ENCODE measurements at regions not wholly inside any gene's neighbourhood (a gene's known extent, or its start where the extent isn't known, plus 50 kb on each side); places are given as distances from the start of the nearest gene placed in this dataset.

GRCh38 chr15:70215951-70216350 lies 118.2 kb upstream of the TLE3 start:
- Mint-ChIP-seq H3K36me3 (ENCODE audit: low read depth) (no peaks in the 10 kb centered on the region), H3K9me3 (no peaks in the 10 kb centered on the region), H3K4me3 (no peak overlapping the region), H3K4me1 (peaks cover 3% of the 10 kb centered on the region), H3K27me3 (peaks cover 2% of the 10 kb centered on the region), H3K27ac (no peak overlapping the region)
- no peak for ATAC-seq
- no peak for DNase-seq

DNA sequence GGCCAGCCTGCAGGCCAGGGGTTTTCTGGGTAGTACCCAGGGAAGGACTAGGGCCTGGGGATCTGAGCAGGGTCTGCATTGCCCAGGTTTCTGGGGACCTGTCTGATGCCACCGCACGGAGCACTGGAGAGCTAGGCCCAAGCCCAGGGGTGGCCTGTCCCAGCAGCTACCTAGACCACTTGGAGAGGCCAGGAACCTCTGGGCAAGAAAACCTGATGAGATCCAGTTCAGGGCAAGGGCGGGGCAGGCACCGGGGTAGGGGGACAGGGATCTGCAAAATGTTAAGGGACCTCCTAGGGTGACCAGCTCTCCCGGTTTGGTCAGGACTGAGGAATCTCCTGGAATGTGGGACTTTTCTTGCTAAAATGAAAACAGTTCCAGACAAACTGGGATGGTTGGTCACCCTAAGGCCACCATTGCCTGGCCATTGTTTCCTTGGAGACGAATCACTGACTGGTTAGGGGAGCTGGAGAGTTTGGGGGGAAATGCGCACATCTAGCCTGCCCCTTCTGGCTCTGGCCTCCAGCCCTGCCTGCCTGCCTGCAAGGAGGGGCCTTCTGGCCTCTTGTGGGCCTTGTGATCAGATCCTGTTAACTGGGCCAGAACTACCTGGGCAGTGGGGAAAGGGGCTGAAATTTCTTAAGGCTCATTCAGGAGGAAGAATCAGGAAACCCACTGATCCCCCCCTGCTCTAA lies 117.4 kb upstream of the TLE3 start:
- peaks cover 3% of the 10 kb centered on the region for H3K4me1 Mint-ChIP-seq
- H3K4me3 Mint-ChIP-seq, result no peak overlapping the region
- peaks cover 5% of the 10 kb centered on the region for H3K27me3 Mint-ChIP-seq
- DNase-seq, result no peak
- no peak overlapping the region for H3K27ac Mint-ChIP-seq
- H3K9me3 Mint-ChIP-seq, result no peaks in the 10 kb centered on the region
- no peaks in the 10 kb centered on the region for H3K36me3 Mint-ChIP-seq (ENCODE audit: low read depth)
- ATAC-seq, result no peak

- no peak for DNase-seq
- H3K27ac Mint-ChIP-seq, result no peak overlapping the region
- no peak overlapping the region for H3K4me3 Mint-ChIP-seq
Observed at GRCh38 chr15:70214276-70214675, 116.6 kb upstream of the TLE3 start.

DNA sequence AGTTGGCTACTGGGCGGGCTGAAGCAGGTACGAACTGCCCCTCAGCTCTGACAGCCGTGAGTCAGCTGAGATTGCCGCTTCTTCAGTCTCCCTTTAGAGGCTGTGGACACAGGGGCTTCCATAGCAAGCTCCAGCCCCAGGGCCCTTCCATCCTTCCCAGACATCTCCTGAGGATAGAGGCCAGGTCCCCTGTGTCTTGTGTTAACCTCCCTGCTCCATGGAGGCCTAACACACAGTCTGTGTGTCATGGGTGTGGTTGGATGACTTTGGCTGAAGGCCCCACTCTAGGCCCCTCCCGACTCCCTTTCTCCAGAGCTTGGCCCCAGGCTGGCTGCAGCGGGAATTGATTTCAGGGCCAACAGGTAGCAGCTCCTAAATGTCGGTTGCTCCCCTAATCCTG lies 116.1 kb upstream of the TLE3 start:
- no peak overlapping the region for H3K4me3 Mint-ChIP-seq
- peaks cover 9% of the 10 kb centered on the region for H3K27me3 Mint-ChIP-seq
- H3K4me1 Mint-ChIP-seq, result peaks cover 3% of the 10 kb centered on the region
- no peaks in the 10 kb centered on the region for H3K9me3 Mint-ChIP-seq
- ATAC-seq (no peak), DNase-seq (no peak)
- no peaks in the 10 kb centered on the region for H3K36me3 Mint-ChIP-seq (ENCODE audit: low read depth)
- H3K27ac Mint-ChIP-seq, result no peak overlapping the region

More at GRCh38 chr15:70214276-70214675, 116.6 kb upstream of the TLE3 start:
- Mint-ChIP-seq H3K27me3 (peaks cover 7% of the 10 kb centered on the region), H3K9me3 (no peaks in the 10 kb centered on the region), H3K4me1 (peaks cover 3% of the 10 kb centered on the region), H3K36me3 (ENCODE audit: low read depth) (no peaks in the 10 kb centered on the region)
- ATAC-seq, result no peak

DNA sequence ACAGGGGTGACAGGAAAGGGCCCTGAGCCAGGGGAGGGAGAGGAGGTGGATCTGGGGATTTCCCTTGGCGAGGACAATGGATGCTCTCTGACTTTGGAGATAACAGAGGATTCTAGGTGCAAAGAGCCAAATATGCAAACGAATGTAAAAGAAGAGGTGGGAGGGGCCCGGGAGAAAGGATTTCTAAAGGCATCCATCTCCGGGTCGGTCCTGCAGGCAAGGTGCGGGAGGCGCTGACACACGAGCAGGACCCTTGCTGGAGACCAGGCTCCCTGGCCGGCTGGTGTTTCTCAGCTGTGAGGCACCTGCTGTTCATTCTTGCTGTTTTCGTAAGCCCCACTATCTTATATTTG lies 115.2 kb upstream of the TLE3 start:
- DNase-seq (no peak), ATAC-seq (no peak)
- H3K4me1 Mint-ChIP-seq, result peaks cover 3% of the 10 kb centered on the region
- peaks cover 9% of the 10 kb centered on the region for H3K27me3 Mint-ChIP-seq
- H3K36me3 Mint-ChIP-seq (ENCODE audit: low read depth), result no peaks in the 10 kb centered on the region
- no peaks in the 10 kb centered on the region for H3K9me3 Mint-ChIP-seq
- no peak overlapping the region for H3K4me3 Mint-ChIP-seq
- H3K27ac Mint-ChIP-seq, result no peak overlapping the region

DNA sequence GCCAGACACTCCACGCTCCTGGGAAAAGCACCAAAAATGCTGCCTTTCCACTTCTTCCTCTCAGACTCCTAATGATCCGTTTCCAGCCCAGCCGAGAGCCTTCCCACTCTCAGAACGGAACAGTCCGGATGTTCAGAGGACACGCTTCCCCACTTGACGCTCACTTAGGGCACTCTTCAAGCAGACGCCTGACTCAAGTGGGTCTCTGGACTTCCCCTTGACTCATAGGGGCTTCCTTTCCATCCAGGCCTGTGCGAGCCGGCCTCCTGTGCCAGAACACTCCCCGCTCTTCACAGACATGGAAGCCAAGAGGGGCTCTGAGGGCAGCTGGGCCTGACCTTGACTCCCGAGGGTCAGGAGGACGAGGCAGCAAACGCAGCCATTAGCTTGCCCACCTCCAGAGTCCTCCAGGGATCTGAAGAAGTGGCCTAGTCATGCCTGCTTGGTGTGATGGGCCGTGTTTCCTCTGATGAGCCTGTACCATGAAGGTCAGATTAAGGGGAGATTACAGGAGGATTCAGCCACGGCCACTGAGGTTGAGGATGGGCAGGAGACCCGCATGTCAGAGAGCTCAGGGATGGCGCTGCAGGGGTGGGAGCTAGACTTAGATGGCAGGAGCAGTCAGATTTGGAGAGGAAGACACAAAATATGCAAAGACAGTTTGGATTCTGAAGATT lies 114.7 kb upstream of the TLE3 start:
- H3K4me3 Mint-ChIP-seq, result no peak overlapping the region
- peaks cover 3% of the 10 kb centered on the region for H3K4me1 Mint-ChIP-seq
- ATAC-seq, result peak; percentile 35
- no peak for DNase-seq
- no peaks in the 10 kb centered on the region for H3K9me3 Mint-ChIP-seq
- no peak overlapping the region for H3K27ac Mint-ChIP-seq
- peaks cover 9% of the 10 kb centered on the region for H3K27me3 Mint-ChIP-seq
- no peaks in the 10 kb centered on the region for H3K36me3 Mint-ChIP-seq (ENCODE audit: low read depth)

GRCh38 chr15:70210528-70210927 lies 112.8 kb upstream of the TLE3 start:
- Mint-ChIP-seq H3K27ac (no peak overlapping the region), H3K4me3 (no peak overlapping the region), H3K36me3 (ENCODE audit: low read depth) (no peaks in the 10 kb centered on the region), H3K9me3 (no peaks in the 10 kb centered on the region), H3K27me3 (peaks cover 13% of the 10 kb centered on the region), H3K4me1 (peaks cover 3% of the 10 kb centered on the region)
- DNase-seq (no peak), ATAC-seq (no peak)

GRCh38 chr15:70210076-70210475 lies 112.4 kb upstream of the TLE3 start:
- no peak overlapping the region for H3K27ac Mint-ChIP-seq
- H3K27me3 Mint-ChIP-seq, result peaks cover 13% of the 10 kb centered on the region
- H3K4me3 Mint-ChIP-seq, result no peak overlapping the region
- ATAC-seq (no peak), DNase-seq (no peak)
- peaks cover 3% of the 10 kb centered on the region for H3K4me1 Mint-ChIP-seq
- no peaks in the 10 kb centered on the region for H3K36me3 Mint-ChIP-seq (ENCODE audit: low read depth)
- H3K9me3 Mint-ChIP-seq, result no peaks in the 10 kb centered on the region

GRCh38 chr15:70209499-70209898 lies 111.8 kb upstream of the TLE3 start:
- H3K27me3 Mint-ChIP-seq, result peaks cover 13% of the 10 kb centered on the region
- ATAC-seq (no peak), DNase-seq (no peak)
- H3K4me3 Mint-ChIP-seq, result no peak overlapping the region
- H3K9me3 Mint-ChIP-seq, result no peaks in the 10 kb centered on the region
- H3K4me1 Mint-ChIP-seq, result peaks cover 3% of the 10 kb centered on the region
- H3K27ac Mint-ChIP-seq, result no peak overlapping the region
- no peaks in the 10 kb centered on the region for H3K36me3 Mint-ChIP-seq (ENCODE audit: low read depth)

- peaks cover 13% of the 10 kb centered on the region for H3K27me3 Mint-ChIP-seq
- ATAC-seq, result no peak
- no peaks in the 10 kb centered on the region for H3K36me3 Mint-ChIP-seq (ENCODE audit: low read depth)
- no peak for DNase-seq
- H3K4me1 Mint-ChIP-seq, result peaks cover 3% of the 10 kb centered on the region
- H3K9me3 Mint-ChIP-seq, result no peaks in the 10 kb centered on the region
- no peak overlapping the region for H3K27ac Mint-ChIP-seq
- no peak overlapping the region for H3K4me3 Mint-ChIP-seq
Observed at GRCh38 chr15:70208332-70208731, 110.6 kb upstream of the TLE3 start.

GRCh38 chr15:70206668-70207067 lies 109.0 kb upstream of the TLE3 start:
- Mint-ChIP-seq H3K4me1 (no peaks in the 10 kb centered on the region), H3K36me3 (ENCODE audit: low read depth) (no peaks in the 10 kb centered on the region), H3K27ac (no peak overlapping the region), H3K27me3 (peaks cover 11% of the 10 kb centered on the region), H3K9me3 (no peaks in the 10 kb centered on the region), H3K4me3 (no peak overlapping the region)
- ATAC-seq (no peak), DNase-seq (no peak)

DNA sequence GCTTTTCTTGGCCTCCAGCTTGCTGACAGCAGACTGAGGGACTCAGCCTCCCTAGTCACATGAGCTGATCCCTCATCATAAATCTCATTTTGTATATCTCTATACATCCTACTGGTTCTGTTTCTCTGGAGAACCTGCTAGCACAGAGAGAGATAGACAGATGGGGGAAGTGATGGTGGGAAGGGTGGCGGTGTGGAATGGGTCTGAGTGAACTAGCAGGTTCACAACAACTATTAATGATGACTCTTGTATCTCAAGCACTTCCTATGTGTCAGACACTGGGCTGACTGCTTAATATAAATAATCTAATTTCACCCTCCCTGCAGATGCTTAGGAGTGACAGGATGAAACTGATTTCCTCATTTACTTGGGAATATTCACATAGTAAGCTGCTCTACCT lies 106.9 kb upstream of the TLE3 start:
- Mint-ChIP-seq H3K27ac (no peak overlapping the region), H3K4me3 (no peak overlapping the region), H3K9me3 (no peaks in the 10 kb centered on the region), H3K27me3 (peaks cover 8% of the 10 kb centered on the region), H3K36me3 (ENCODE audit: low read depth) (no peaks in the 10 kb centered on the region), H3K4me1 (no peaks in the 10 kb centered on the region)
- DNase-seq (no peak), ATAC-seq (no peak)

DNA sequence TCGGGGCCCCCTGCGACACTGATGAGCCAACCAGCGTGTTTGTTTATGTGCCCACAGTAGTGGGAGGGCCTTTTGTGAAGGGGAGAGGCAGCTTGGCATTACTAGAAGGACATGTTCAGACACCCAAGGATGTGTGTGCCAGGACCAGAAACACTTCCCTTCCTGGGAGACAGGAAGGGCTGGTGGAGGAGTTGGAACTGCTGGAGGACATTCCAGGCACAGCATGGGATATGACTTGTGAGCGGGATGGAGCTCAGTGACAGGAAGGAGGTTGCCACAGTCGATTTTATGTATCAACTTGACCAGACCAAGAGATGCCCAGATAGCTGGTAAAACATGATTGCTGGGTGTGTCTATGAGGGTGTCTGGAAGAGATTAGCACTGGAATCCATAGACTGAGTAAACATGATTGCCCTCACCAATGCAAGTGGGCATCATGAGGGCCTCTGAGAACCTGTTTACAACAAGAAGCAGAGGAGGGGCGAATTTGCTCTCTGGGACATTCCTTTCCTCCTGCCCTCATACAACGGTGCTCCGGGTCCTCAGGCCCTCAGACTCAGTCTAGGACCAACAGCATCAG lies 106.4 kb upstream of the TLE3 start:
- Mint-ChIP-seq H3K4me3 (no peak overlapping the region), H3K27me3 (peaks cover 7% of the 10 kb centered on the region), H3K27ac (no peak overlapping the region), H3K9me3 (no peaks in the 10 kb centered on the region), H3K4me1 (no peaks in the 10 kb centered on the region), H3K36me3 (ENCODE audit: low read depth) (no peaks in the 10 kb centered on the region)
- DNase-seq (no peak), ATAC-seq (no peak)

GRCh38 chr15:70202756-70203155 lies 105.0 kb upstream of the TLE3 start:
- no peak overlapping the region for H3K27ac Mint-ChIP-seq
- H3K36me3 Mint-ChIP-seq (ENCODE audit: low read depth), result no peaks in the 10 kb centered on the region
- no peak overlapping the region for H3K4me3 Mint-ChIP-seq
- no peak for ATAC-seq
- no peak for DNase-seq
- no peaks in the 10 kb centered on the region for H3K4me1 Mint-ChIP-seq
- peaks cover 5% of the 10 kb centered on the region for H3K27me3 Mint-ChIP-seq
- H3K9me3 Mint-ChIP-seq, result no peaks in the 10 kb centered on the region

GRCh38 chr15:70201425-70201775 lies 103.7 kb upstream of the TLE3 start:
- ATAC-seq (no peak), DNase-seq (no peak)
- Mint-ChIP-seq H3K36me3 (ENCODE audit: low read depth) (no peaks in the 10 kb centered on the region), H3K4me1 (no peaks in the 10 kb centered on the region), H3K9me3 (no peaks in the 10 kb centered on the region), H3K4me3 (no peak overlapping the region), H3K27me3 (peaks cover 5% of the 10 kb centered on the region), H3K27ac (no peak overlapping the region)

Measured in activated naive CD8-positive, alpha-beta T cell treated with anti-CD3 and anti-CD28 coated beads, Interleukin-2, amount 50 U/mL, for 24 hours (primary cell).